HL-60 (cell line): ENCODE measurements at regions not wholly inside any gene's neighbourhood (a gene's known extent, or its start where the extent isn't known, plus 50 kb on each side); places are given as distances from the start of the nearest gene placed in this dataset.

Experiments used
- CTCF ChIP-seq: IDR thresholded peaks from one replicate; pipeline ENCODE4 v1.5.1; 2011; ENCODE audit warnings: low read length, control low read depth, inconsistent platforms; ENCODE audit not compliant: insufficient read depth
- GABPA ChIP-seq: IDR thresholded peaks from 2 replicates; pipeline ENCODE4 v1.6.1; 2012; ENCODE audit warnings: low read depth
- REST ChIP-seq: IDR thresholded peaks from 2 replicates; pipeline ENCODE4 v1.6.1; 2012; ENCODE audit warnings: low read depth; ENCODE audit not compliant: insufficient replicate concordance
- SPI1 ChIP-seq: IDR thresholded peaks from 2 replicates; pipeline ENCODE4 v1.6.1; 2012; ENCODE audit warnings: low read depth, mild to moderate bottlenecking, borderline replicate concordance

GRCh38 chr10:128852902-128853301 is 614.1 kb upstream of the MGMT start:
- no peak for TF ChIP-seq CTCF
- TF ChIP-seq REST, result no peak
- TF ChIP-seq SPI1, result no peak
- TF ChIP-seq GABPA, result no peak
